GM12878 (cell line): ENCODE measurements at regions not wholly inside any gene's neighbourhood (a gene's known extent, or its start where the extent isn't known, plus 50 kb on each side); places are given as distances from the start of the nearest gene placed in this dataset.

Source experiments
- ATAC-seq: fragments of 200-7000 bp; cut with Tn5 transposase; 3 replicates; pipeline ENCODE4 v1.9.1; 2020; ENCODE audit warnings: mild to moderate bottlenecking, moderate library complexity
- BruUV-seq: library from RNA; stranded (reverse); fragments of 400-500 nt; replicated peaks from 2 replicates; lab custom pipeline; 2021; lab: Mats Ljungman, UMichigan
- CTCF ChIA-PET: fragments of 300-600 bp; sonication (Branson Sonifier 250); formaldehyde crosslinking; extraction: SDS; loops from one replicate; lab custom pipeline; 2021; ENCODE audit warnings: inconsistent platforms; lab: Yijun Ruan, JAX
- POLR2A ChIA-PET: fragments of 350-600 bp; formaldehyde crosslinking; extraction: SDS; loops from one replicate; lab custom pipeline; 2021; ENCODE audit warnings: inconsistent platforms; lab: Charles Lee
- RAD21 ChIA-PET: fragments of 300-600 bp; sonication (Branson Sonifier 250); formaldehyde crosslinking; loops from one replicate; lab custom pipeline; 2023; ENCODE audit warnings: antibody characterized with exemption; ENCODE audit not compliant: unreplicated experiment; lab: Charles Lee
- SMC1A ChIA-PET: fragments of 300-600 bp; sonication (Branson Sonifier 250); formaldehyde crosslinking; loops from one replicate; lab custom pipeline; 2023; ENCODE audit not compliant: unreplicated experiment, uncharacterized antibody; lab: Charles Lee
- DNase-seq: peaks from one replicate; pipeline ENCODE4 v3.0.0-alpha.2; 2011; ENCODE audit warnings: low read depth, low spot score
- FAIRE-seq: peaks from 3 replicates; lab custom pipeline; 2011; peaks lifted over from hg19 to GRCh38; lab: Jason Lieb, UNC
- H2AFZ ChIP-seq: 2 replicates; pipeline ENCODE4 v1.6.0; 2011; ENCODE audit warnings: low read depth, low read length, control low read depth; ENCODE audit not compliant: control insufficient read depth
- H3K27ac ChIP-seq: 2 replicates; pipeline ENCODE4 v1.5.1; 2011; ENCODE audit warnings: control low read depth; ENCODE audit not compliant: control insufficient read depth, insufficient read depth
- H3K27me3 ChIP-seq, 2 experiments: replicated peaks in 1 of 2; 2 replicates each; pipeline versions ENCODE4 v1.6.0 to v1.6.1; 2011; ENCODE audit warnings: low read length in 1 of 2; ENCODE audit not compliant: control insufficient read depth in 2 of 2, insufficient read depth in 2 of 2
- H3K36me3 ChIP-seq, 2 experiments: 2 replicates each; pipeline ENCODE4 v1.5.1; 2011; ENCODE audit warnings: low read length in 1 of 2; ENCODE audit not compliant: control insufficient read depth in 2 of 2, insufficient read depth in 2 of 2
- H3K4me1 ChIP-seq: 2 replicates; pipeline ENCODE4 v1.6.1; 2011; ENCODE audit warnings: mild to moderate bottlenecking, low read length, moderate library complexity, mixed read lengths; ENCODE audit not compliant: control insufficient read depth, insufficient read depth
- H3K4me2 ChIP-seq: 2 replicates; pipeline ENCODE4 v1.6.0; 2011; ENCODE audit warnings: control low read depth; ENCODE audit not compliant: control insufficient read depth, insufficient read depth
- H3K4me3 ChIP-seq: fragments of 200-600 bp; sonication (generic); 2 replicates; pipeline ENCODE4 v1.5.1; 2016
- H3K79me2 ChIP-seq: 2 replicates; pipeline ENCODE4 v1.6.0; 2011; ENCODE audit warnings: low read length; ENCODE audit not compliant: control insufficient read depth, insufficient read depth
- H3K9ac ChIP-seq: 2 replicates; pipeline ENCODE4 v1.8.0; 2011; ENCODE audit warnings: low read length, control low read depth, mixed read lengths; ENCODE audit not compliant: control insufficient read depth, insufficient read depth
- H3K9me3 ChIP-seq: replicated peaks from 3 replicates; pipeline ENCODE4 v1.5.1; 2011; ENCODE audit warnings: mild to moderate bottlenecking, low read length; ENCODE audit not compliant: control insufficient read depth, insufficient read depth
- H4K20me1 ChIP-seq: 2 replicates; pipeline ENCODE4 v1.6.0; 2011; ENCODE audit not compliant: control insufficient read depth, insufficient read depth
- BHLHE40 ChIP-seq, 2 experiments: fragments of 450-650 bp in 1 of 2; IDR thresholded peaks; 2 replicates each; pipeline ENCODE4 v1.6.1; 2011 to 2017; ENCODE audit warnings: low read depth in 2 of 2, borderline replicate concordance in 1 of 2, improper control_type of control experiment in 1 of 2, low read length in 1 of 2, mild to moderate bottlenecking in 1 of 2
- BRCA1 ChIP-seq: IDR thresholded peaks from 2 replicates; pipeline ENCODE4 v1.6.1; 2011; ENCODE audit warnings: low read depth, low read length, improper control_type of control experiment
- FOXK2 ChIP-seq: fragments of 450-650 bp; IDR thresholded peaks from 2 replicates; pipeline ENCODE4 v1.6.1; 2017; ENCODE audit warnings: mild to moderate bottlenecking, moderate library complexity
- LARP7 ChIP-seq: fragments of 450-650 bp; IDR thresholded peaks from 2 replicates; pipeline ENCODE4 v1.6.1; 2017; ENCODE audit warnings: mild to moderate bottlenecking
- POLR2AphosphoS5 ChIP-seq: IDR thresholded peaks from 2 replicates; pipeline ENCODE4 v1.6.1; 2011; ENCODE audit warnings: mild to moderate bottlenecking, low read length, inconsistent platforms
- RFX5 ChIP-seq: IDR thresholded peaks from 2 replicates; pipeline ENCODE4 v1.6.1; 2011; ENCODE audit warnings: low read depth, low read length, improper control_type of control experiment
- SKIL ChIP-seq: fragments of 450-650 bp; IDR thresholded peaks from 2 replicates; pipeline ENCODE4 v1.6.1; 2017; ENCODE audit warnings: mild to moderate bottlenecking, low read depth, inconsistent platforms; ENCODE audit not compliant: poor library complexity, severe bottlenecking
- SMC3 ChIP-seq: IDR thresholded peaks from 2 replicates; pipeline ENCODE4 v1.6.1; 2011; ENCODE audit warnings: low read length, improper control_type of control experiment, borderline replicate concordance
- SREBF1 ChIP-seq: IDR thresholded peaks from 2 replicates; pipeline ENCODE4 v1.6.1; 2012; ENCODE audit warnings: mild to moderate bottlenecking, low read length
- SREBF2 ChIP-seq: IDR thresholded peaks from 2 replicates; pipeline ENCODE4 v1.6.1; 2012; ENCODE audit warnings: mild to moderate bottlenecking, low read length
- STAT3 ChIP-seq: IDR thresholded peaks from 2 replicates; pipeline ENCODE4 v1.6.1; 2011; ENCODE audit warnings: low read depth, low read length, improper control_type of control experiment
- TBL1XR1 ChIP-seq: IDR thresholded peaks from 2 replicates; pipeline ENCODE4 v1.6.1; 2012; ENCODE audit warnings: low read depth, low read length, improper control_type of control experiment
- TCF3 ChIP-seq: IDR thresholded peaks from 2 replicates; pipeline ENCODE4 v1.6.1; 2012; ENCODE audit warnings: low read depth, mild to moderate bottlenecking, low read length, borderline replicate concordance; ENCODE audit not compliant: insufficient read depth
- ZNF687 ChIP-seq: fragments of 450-650 bp; IDR thresholded peaks from 2 replicates; pipeline ENCODE4 v1.6.1; 2017; ENCODE audit warnings: mild to moderate bottlenecking, moderate library complexity
- WGBS: methylation state at CpG from one replicate; pipeline ENCODE4 v1.1.6; 2016; ENCODE audit warnings: low lambda C conversion rate; ENCODE audit not compliant: insufficient replicate concordance, insufficient coverage; ENCODE audit errors: missing lambda C conversion rate; 5-methylcytosine and 5-hydroxymethylcytosine counted together
- in situ Hi-C: fragments of 300-500 bp; cut with MboI; formaldehyde crosslinking; loops from 9 replicates; pipeline ENCODE4 v1.14.3; 2018; ENCODE audit warnings: mixed read lengths
- intact Hi-C: fragments of 100-400 bp; cut with micrococcal nuclease; formaldehyde crosslinking; loops from one replicate; pipeline ENCODE4 v1.14.2; 2022; ENCODE audit not compliant: unreplicated experiment

GRCh38 chr14:54325766-54326165, 71.0 kb upstream of the CDKN3 start:
- in situ Hi-C loops: loop anchor here (25.0 kb wide), 1 partner anchor 788 kb away; no protein-coding TSS in a partner anchor
- SMC1A ChIA-PET: interaction anchor here (1.5 kb wide), 1 partner anchor 138 kb away, joined by 3 read pairs; no protein-coding TSS in a partner anchor
- no peak overlapping the region for H3K4me2 ChIP-seq

More at GRCh38 chr14:54325766-54326165, 71.0 kb upstream of the CDKN3 start:
- no peaks in the 10 kb centered on the region for H4K20me1 ChIP-seq
- ChIA-PET CTCF (no interaction called here), RAD21 (no interaction called here)
- no peaks in the 10 kb centered on the region; a peak in 1 of 4 replicates for H3K27me3 ChIP-seq
- H3K79me2 ChIP-seq: no peaks in the 10 kb centered on the region
- intact Hi-C loops: loop anchor here (5.0 kb wide), 1 partner anchor 148 kb away; no protein-coding TSS in a partner anchor
- 67% methylated on average over 1 of the region's 1 CpG for WGBS
- H3K4me3 ChIP-seq: no peak overlapping the region
- H3K9me3 ChIP-seq: no peaks in the 10 kb centered on the region
- FAIRE-seq (no peak), ATAC-seq (no peak)
- no TSS peak for BruUV-seq
- H3K4me1 ChIP-seq: no peaks in the 10 kb centered on the region
- TF ChIP-seq FOXK2 (no peak), TCF3 (no peak), SREBF1 (no peak), SMC3 (no peak), SREBF2 (no peak), POLR2AphosphoS5 (no peak), BHLHE40 (IDR thresholded peaks at IDR 0.05; ENCODE audit: borderline replicate concordance in 1 of 2, low read depth in 2 of 2, low read length in 1 of 2) (no peak), SKIL (no peak), ZNF687 (no peak), RFX5 (no peak), TBL1XR1 (no peak), LARP7 (no peak), STAT3 (no peak), BRCA1 (no peak)
- TF ChIP-seq, all 136 proteins: peak for 0
- Histone ChIP-seq H2AFZ (no peak overlapping the region), H3K9ac (no peak overlapping the region), H3K36me3 (no peaks in the 10 kb centered on the region), H3K27ac (no peak overlapping the region)
- DNase-seq: no peak
- POLR2A ChIA-PET: no interaction called here
